CD14-positive monocyte (primary cell): ENCODE measurements at regions not wholly inside any gene's neighbourhood (a gene's known extent, or its start where the extent isn't known, plus 50 kb on each side); places are given as distances from the start of the nearest gene placed in this dataset.

Source experiments
- DNase-seq, 3 donors: peaks; one replicate each; pipeline ENCODE4 v3.0.0-alpha.2; 2011 to 2022
- H2AFZ ChIP-seq: 2 replicates; pipeline ENCODE4 v1.6.0; 2012; ENCODE audit warnings: mild to moderate bottlenecking, low read depth, low read length, inconsistent platforms; ENCODE audit not compliant: insufficient read depth, poor library complexity, severe bottlenecking
- H3K27ac ChIP-seq, 2 donors: 1 replicate in 1 of 2; 2 replicates in 1 of 2; pipeline ENCODE4 v1.5.1; 2012 to 2013; ENCODE audit warnings: low read length in 2 of 2, control low read depth in 1 of 2, inconsistent platforms in 1 of 2, low read depth in 1 of 2, mild to moderate bottlenecking in 1 of 2
- H3K27me3 ChIP-seq, 2 donors: one replicate each; pipeline versions ENCODE4 v1.6.0 to v1.6.1; 2011 to 2013; ENCODE audit warnings: low read length in 2 of 2; ENCODE audit not compliant: control insufficient read depth in 2 of 2, insufficient read depth in 2 of 2
- H3K36me3 ChIP-seq, 2 donors: replicated peaks in 1 of 2; 1 replicate in 1 of 2; 2 replicates in 1 of 2; pipeline versions ENCODE4 v1.5.1 to v1.6.1; 2012 to 2013; ENCODE audit warnings: low read length in 2 of 2, control low read depth in 1 of 2, inconsistent platforms in 1 of 2, mild to moderate bottlenecking in 1 of 2; ENCODE audit not compliant: insufficient read depth in 2 of 2, control insufficient read depth in 1 of 2
- H3K4me1 ChIP-seq, 2 donors: 1 replicate in 1 of 2; 2 replicates in 1 of 2; pipeline versions ENCODE4 v1.5.1 to v1.6.1; 2012 to 2013; ENCODE audit warnings: low read length in 2 of 2, control low read depth in 1 of 2, inconsistent platforms in 1 of 2, mild to moderate bottlenecking in 1 of 2, moderate library complexity in 1 of 2; ENCODE audit not compliant: insufficient read depth in 2 of 2, control insufficient read depth in 1 of 2
- H3K4me2 ChIP-seq: replicated peaks from 2 replicates; pipeline ENCODE3; 2012; ENCODE audit warnings: low read length, moderate library complexity, mild to moderate bottlenecking; ENCODE audit not compliant: poor library complexity, severe bottlenecking; ENCODE audit errors: extremely low read depth
- H3K4me3 ChIP-seq, 3 experiments: fragments of 200-600 bp in 1 of 3; sonication (generic) in 1 of 3; replicated peaks in 1 of 3; 1 replicate in 2 of 3; 2 replicates in 1 of 3; pipeline ENCODE4 v1.5.1; 2011 to 2013; ENCODE audit warnings: low read length in 3 of 3, mild to moderate bottlenecking in 3 of 3, control low read depth in 2 of 3, low read depth in 2 of 3, inconsistent platforms in 1 of 3, moderate library complexity in 1 of 3
- H3K79me2 ChIP-seq: 2 replicates; pipeline ENCODE4 v1.6.0; 2012; ENCODE audit warnings: mild to moderate bottlenecking, control low read depth, inconsistent platforms, low read length, moderate library complexity; ENCODE audit not compliant: insufficient read depth
- H3K9ac ChIP-seq: 2 replicates; pipeline ENCODE4 v1.6.0; 2017; ENCODE audit warnings: low read length, mild to moderate bottlenecking; ENCODE audit not compliant: insufficient read depth, poor library complexity, severe bottlenecking
- H3K9me3 ChIP-seq, 2 donors: replicated peaks in 1 of 2; 1 replicate in 1 of 2; 2 replicates in 1 of 2; pipeline versions ENCODE4 v1.5.1 to v1.6.1; 2012 to 2013; ENCODE audit warnings: low read length in 2 of 2, control low read depth in 1 of 2; ENCODE audit not compliant: control insufficient read depth in 1 of 2, insufficient read depth in 1 of 2
- H4K20me1 ChIP-seq: 2 replicates; pipeline ENCODE4 v1.6.0; 2012; ENCODE audit warnings: mild to moderate bottlenecking, low read length, control low read depth, moderate library complexity; ENCODE audit not compliant: insufficient read depth
- H3K27ac Mint-ChIP-seq, 7 donors: one replicate each; pipeline ENCODE4 v1.8.0; 2020; ENCODE audit warnings: mild to moderate bottlenecking in 7 of 7, mixed read lengths in 7 of 7, moderate library complexity in 6 of 7, inconsistent platforms in 2 of 7
- H3K27me3 Mint-ChIP-seq, 3 donors: one replicate each; pipeline ENCODE4 v1.8.0; 2021 to 2022; ENCODE audit warnings: low read depth in 3 of 3, mild to moderate bottlenecking in 3 of 3, mixed read lengths in 3 of 3, moderate library complexity in 3 of 3, inconsistent platforms in 1 of 3
- H3K36me3 Mint-ChIP-seq, 2 donors: one replicate each; pipeline ENCODE4 v1.8.0; 2020; ENCODE audit warnings: mixed read lengths in 2 of 2, inconsistent platforms in 1 of 2, mild to moderate bottlenecking in 1 of 2
- H3K4me1 Mint-ChIP-seq: one replicate; pipeline ENCODE4 v1.8.0; 2020; ENCODE audit warnings: mild to moderate bottlenecking, mixed read lengths
- H3K4me3 Mint-ChIP-seq, 2 donors: one replicate each; pipeline ENCODE4 v1.8.0; 2020; ENCODE audit warnings: mild to moderate bottlenecking in 2 of 2, mixed read lengths in 2 of 2, moderate library complexity in 1 of 2
- H3K9me3 Mint-ChIP-seq, 7 donors: one replicate each; pipeline ENCODE4 v1.8.0; 2020 to 2022; ENCODE audit warnings: mixed read lengths in 7 of 7, mild to moderate bottlenecking in 6 of 7, moderate library complexity in 6 of 7, inconsistent platforms in 2 of 7
- WGBS: methylation state at CpG from one replicate; pipeline ENCODE4 v1.1.5; 2013; ENCODE audit warnings: missing lambda C conversion rate; ENCODE audit not compliant: insufficient coverage; 5-methylcytosine and 5-hydroxymethylcytosine counted together
- intact Hi-C, 2 donors: fragments of 100-400 bp; cut with micrococcal nuclease; formaldehyde crosslinking; loops; one replicate each; pipeline versions ENCODE4 v1.15.0 to v1.15.1; 2023
- TF ChIP-seq, protein P1 (sequence below): fragments of 200-600 bp; IDR thresholded peaks from one replicate; pipeline ENCODE4 v1.8.0; 2022; ENCODE audit warnings: antibody characterized with exemption, mild to moderate bottlenecking

DNA sequence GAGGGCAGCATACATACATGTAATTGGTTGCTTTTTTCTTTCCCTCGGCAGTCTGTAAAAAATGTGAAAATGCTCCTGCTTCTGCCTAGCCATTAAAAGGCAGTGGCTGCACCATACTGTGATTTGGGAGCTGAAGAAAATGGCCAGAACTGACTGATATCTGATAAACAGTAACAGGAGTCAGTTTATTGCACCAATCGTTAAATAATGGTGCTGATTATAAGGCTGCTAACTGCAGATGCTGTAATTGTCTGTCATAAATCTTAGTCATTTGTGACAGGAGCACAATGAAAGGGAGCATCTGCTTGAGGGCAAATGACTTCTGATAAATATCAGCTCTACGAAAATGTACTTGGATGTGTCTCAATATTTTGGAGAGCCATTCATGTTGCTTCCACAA, 263.1 kb upstream of the DNAJC19 start:
- H3K27me3 ChIP-seq: no peaks in the 10 kb centered on the region
- TF ChIP-seq, protein P1, sequence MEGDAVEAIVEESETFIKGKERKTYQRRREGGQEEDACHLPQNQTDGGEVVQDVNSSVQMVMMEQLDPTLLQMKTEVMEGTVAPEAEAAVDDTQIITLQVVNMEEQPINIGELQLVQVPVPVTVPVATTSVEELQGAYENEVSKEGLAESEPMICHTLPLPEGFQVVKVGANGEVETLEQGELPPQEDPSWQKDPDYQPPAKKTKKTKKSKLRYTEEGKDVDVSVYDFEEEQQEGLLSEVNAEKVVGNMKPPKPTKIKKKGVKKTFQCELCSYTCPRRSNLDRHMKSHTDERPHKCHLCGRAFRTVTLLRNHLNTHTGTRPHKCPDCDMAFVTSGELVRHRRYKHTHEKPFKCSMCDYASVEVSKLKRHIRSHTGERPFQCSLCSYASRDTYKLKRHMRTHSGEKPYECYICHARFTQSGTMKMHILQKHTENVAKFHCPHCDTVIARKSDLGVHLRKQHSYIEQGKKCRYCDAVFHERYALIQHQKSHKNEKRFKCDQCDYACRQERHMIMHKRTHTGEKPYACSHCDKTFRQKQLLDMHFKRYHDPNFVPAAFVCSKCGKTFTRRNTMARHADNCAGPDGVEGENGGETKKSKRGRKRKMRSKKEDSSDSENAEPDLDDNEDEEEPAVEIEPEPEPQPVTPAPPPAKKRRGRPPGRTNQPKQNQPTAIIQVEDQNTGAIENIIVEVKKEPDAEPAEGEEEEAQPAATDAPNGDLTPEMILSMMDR: no peak
- intact Hi-C loops: no loop called here
- H3K9me3 ChIP-seq: no peaks in the 10 kb centered on the region
- no peaks in the 10 kb centered on the region for H3K4me1 Mint-ChIP-seq
- no peaks in the 10 kb centered on the region for H3K27me3 Mint-ChIP-seq
- H3K4me3 Mint-ChIP-seq: no peak overlapping the region
- H3K9ac ChIP-seq: no peak overlapping the region
- no peaks in the 10 kb centered on the region for H3K4me1 ChIP-seq
- no peak overlapping the region for H3K27ac Mint-ChIP-seq
- H2AFZ ChIP-seq: no peak overlapping the region
- H3K36me3 Mint-ChIP-seq: no peaks in the 10 kb centered on the region
- H3K4me3 ChIP-seq: no peak overlapping the region
- 23% methylated on average over 2 of the region's 3 CpGs for WGBS
- no peak overlapping the region for H3K27ac ChIP-seq
- H4K20me1 ChIP-seq: no peaks in the 10 kb centered on the region
- H3K36me3 ChIP-seq: no peaks in the 10 kb centered on the region
- H3K9me3 Mint-ChIP-seq: no peaks in the 10 kb centered on the region
- no peak for DNase-seq
- H3K4me2 ChIP-seq: no peak overlapping the region
- no peaks in the 10 kb centered on the region for H3K79me2 ChIP-seq

DNA sequence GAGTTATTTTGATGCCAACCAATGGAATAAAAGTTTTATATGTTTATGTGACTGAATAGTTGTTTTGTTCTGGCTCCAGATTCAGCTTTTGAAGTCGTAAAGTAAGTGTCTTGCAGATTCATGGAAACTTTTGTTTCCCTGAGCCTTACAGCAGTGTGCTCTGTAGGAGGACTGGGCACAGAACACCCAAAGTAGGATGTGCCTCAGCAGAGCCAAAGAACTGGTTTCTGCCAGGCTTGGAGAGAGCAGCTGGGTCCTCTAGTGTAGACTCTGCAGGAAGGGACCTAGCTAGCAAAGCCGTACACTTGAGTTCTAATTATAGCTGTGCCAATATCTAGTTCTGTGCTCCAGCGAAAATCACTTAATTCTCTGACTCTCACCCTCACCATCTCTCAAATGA, 261.2 kb upstream of the DNAJC19 start:
- H3K4me3 Mint-ChIP-seq: no peak overlapping the region
- H3K9me3 Mint-ChIP-seq: no peaks in the 10 kb centered on the region
- H2AFZ ChIP-seq: no peak overlapping the region
- no peak overlapping the region for H3K9ac ChIP-seq
- peaks cover 0 to 1% (median 0%) of the 10 kb centered on the region in 3 donors for H3K27me3 Mint-ChIP-seq
- H3K4me1 ChIP-seq: no peaks in the 10 kb centered on the region
- H3K27me3 ChIP-seq: no peaks in the 10 kb centered on the region
- H3K36me3 Mint-ChIP-seq: no peaks in the 10 kb centered on the region
- H3K79me2 ChIP-seq: no peaks in the 10 kb centered on the region
- no peaks in the 10 kb centered on the region for H3K9me3 ChIP-seq
- H3K4me1 Mint-ChIP-seq: no peaks in the 10 kb centered on the region
- H3K4me3 ChIP-seq: no peak overlapping the region
- no peak overlapping the region for H3K27ac Mint-ChIP-seq
- 57% methylated on average over 1 of the region's 3 CpGs for whole genome bisulfite sequencing
- H3K36me3 ChIP-seq: no peaks in the 10 kb centered on the region
- no peaks in the 10 kb centered on the region for H4K20me1 ChIP-seq
- DNase-seq: no peak
- intact Hi-C loops: no loop called here
- H3K27ac ChIP-seq: no peak overlapping the region
- H3K4me2 ChIP-seq: no peak overlapping the region
- TF ChIP-seq, protein P1: no peak
